ENCODE measurements at regions not wholly inside any gene's neighbourhood (a gene's known extent, or its start where the extent isn't known, plus 50 kb on each side); places are given as distances from the start of the nearest gene placed in this dataset.

GRCh38 chr3:157695586-157695985 lies 192.4 kb upstream of the VEPH1 start:
- TF ChIP-seq CTCF (IDR thresholded peaks at IDR 0.05; ENCODE audit: low read depth, low read length, poor library complexity, severe bottlenecking) (no peak), EZH2phosphoT487 (IDR thresholded peaks at IDR 0.05; ENCODE audit: borderline replicate concordance, low read length) (no peak)
